Prostate gland (tissue), 2 donors: ENCODE measurements at regions not wholly inside any gene's neighbourhood (a gene's known extent, or its start where the extent isn't known, plus 50 kb on each side); places are given as distances from the start of the nearest gene placed in this dataset.

Experiments
- DNase-seq: peaks from one replicate; pipeline ENCODE4 v3.0.0-alpha.2; 2019; ENCODE audit warnings: low spot score
- H3K27ac ChIP-seq, 2 donors: fragments of 200-600 bp; sonication (generic); 2 replicates each; pipeline ENCODE4 v1.5.1; 2017 to 2019
- H3K27me3 ChIP-seq: fragments of 200-600 bp; sonication (generic); replicated peaks from 2 replicates; pipeline ENCODE4 v1.5.1; 2019; ENCODE audit not compliant: insufficient read depth
- H3K36me3 ChIP-seq, 2 donors: fragments of 200-600 bp; sonication (generic); 1 replicate in 1 of 2; 2 replicates in 1 of 2; pipeline versions ENCODE4 v1.5.1 to v1.8.1; 2017 to 2019
- H3K4me1 ChIP-seq: fragments of 200-600 bp; sonication (generic); replicated peaks from 2 replicates; pipeline ENCODE4 v1.5.1; 2019
- H3K4me3 ChIP-seq, 2 donors: fragments of 200-600 bp; sonication (generic); 2 replicates each; pipeline ENCODE4 v1.5.1; 2017 to 2019
- H3K9me3 ChIP-seq: fragments of 200-600 bp; sonication (generic); 2 replicates; pipeline ENCODE4 v1.5.1; 2017
- POLR2A ChIP-seq: fragments of 450-650 bp; IDR thresholded peaks from one replicate; pipeline ENCODE4 v1.6.1; 2016; ENCODE audit warnings: antibody characterized with exemption, mild to moderate bottlenecking
- POLR2AphosphoS5 ChIP-seq: sonication (generic); formaldehyde crosslinking; IDR thresholded peaks from one replicate; pipeline ENCODE4 v1.6.1; 2017; ENCODE audit warnings: antibody characterized with exemption
- WGBS: methylation state at CpG from one replicate; pipeline ENCODE4 v1.1.5; 2018; 5-methylcytosine and 5-hydroxymethylcytosine counted together
- intact Hi-C: fragments of 100-400 bp; cut with DNase I; formaldehyde crosslinking; loops from one replicate; pipeline ENCODE4 v1.14.2; 2022
- TF ChIP-seq, protein P1 (sequence below), 4 experiments: fragments of 200-600 bp in 2 of 4; fragments of 450-650 bp in 2 of 4; sonication (generic) in 2 of 4; IDR thresholded peaks; 1 replicate in 3 of 4; 2 replicates in 1 of 4; pipeline ENCODE4 v1.5.1; 2016 to 2019; ENCODE audit warnings: antibody characterized with exemption in 4 of 4, mild to moderate bottlenecking in 2 of 4, moderate library complexity in 2 of 4

DNA sequence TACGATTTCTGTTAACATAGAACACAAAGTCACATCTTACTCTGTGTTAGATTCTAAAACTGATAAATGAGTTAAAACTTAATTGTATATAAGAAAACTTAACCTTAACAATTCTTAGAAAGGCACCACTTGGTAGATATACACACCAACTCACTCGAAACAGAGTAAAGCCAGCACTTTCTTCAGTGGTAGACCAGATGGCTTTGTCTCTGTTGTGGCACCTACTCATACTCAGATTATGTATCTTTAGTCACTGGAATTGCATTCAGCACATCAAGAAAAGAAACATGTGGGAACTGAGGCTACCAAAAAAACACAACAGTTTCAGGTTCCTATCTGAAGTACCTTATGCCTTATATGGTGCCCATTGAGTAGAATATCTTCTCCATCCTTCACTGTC lies 192.5 kb downstream of the ZNF608 start:
- H3K27me3 ChIP-seq: no peaks in the 10 kb centered on the region
- no peak overlapping the region for H3K27ac ChIP-seq
- H3K4me3 ChIP-seq: no peak overlapping the region
- TF ChIP-seq POLR2AphosphoS5 (no peak), POLR2A (no peak)
- TF ChIP-seq, protein P1, sequence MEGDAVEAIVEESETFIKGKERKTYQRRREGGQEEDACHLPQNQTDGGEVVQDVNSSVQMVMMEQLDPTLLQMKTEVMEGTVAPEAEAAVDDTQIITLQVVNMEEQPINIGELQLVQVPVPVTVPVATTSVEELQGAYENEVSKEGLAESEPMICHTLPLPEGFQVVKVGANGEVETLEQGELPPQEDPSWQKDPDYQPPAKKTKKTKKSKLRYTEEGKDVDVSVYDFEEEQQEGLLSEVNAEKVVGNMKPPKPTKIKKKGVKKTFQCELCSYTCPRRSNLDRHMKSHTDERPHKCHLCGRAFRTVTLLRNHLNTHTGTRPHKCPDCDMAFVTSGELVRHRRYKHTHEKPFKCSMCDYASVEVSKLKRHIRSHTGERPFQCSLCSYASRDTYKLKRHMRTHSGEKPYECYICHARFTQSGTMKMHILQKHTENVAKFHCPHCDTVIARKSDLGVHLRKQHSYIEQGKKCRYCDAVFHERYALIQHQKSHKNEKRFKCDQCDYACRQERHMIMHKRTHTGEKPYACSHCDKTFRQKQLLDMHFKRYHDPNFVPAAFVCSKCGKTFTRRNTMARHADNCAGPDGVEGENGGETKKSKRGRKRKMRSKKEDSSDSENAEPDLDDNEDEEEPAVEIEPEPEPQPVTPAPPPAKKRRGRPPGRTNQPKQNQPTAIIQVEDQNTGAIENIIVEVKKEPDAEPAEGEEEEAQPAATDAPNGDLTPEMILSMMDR (IDR thresholded peaks at IDR 0.05): no peak
- no peaks in the 10 kb centered on the region for H3K9me3 ChIP-seq
- H3K36me3 ChIP-seq: no peaks in the 10 kb centered on the region
- no peak for DNase-seq
- H3K4me1 ChIP-seq: no peaks in the 10 kb centered on the region
- intact Hi-C loops: no loop called here
- 94% methylated on average over 2 of the region's 2 CpGs for WGBS

DNA sequence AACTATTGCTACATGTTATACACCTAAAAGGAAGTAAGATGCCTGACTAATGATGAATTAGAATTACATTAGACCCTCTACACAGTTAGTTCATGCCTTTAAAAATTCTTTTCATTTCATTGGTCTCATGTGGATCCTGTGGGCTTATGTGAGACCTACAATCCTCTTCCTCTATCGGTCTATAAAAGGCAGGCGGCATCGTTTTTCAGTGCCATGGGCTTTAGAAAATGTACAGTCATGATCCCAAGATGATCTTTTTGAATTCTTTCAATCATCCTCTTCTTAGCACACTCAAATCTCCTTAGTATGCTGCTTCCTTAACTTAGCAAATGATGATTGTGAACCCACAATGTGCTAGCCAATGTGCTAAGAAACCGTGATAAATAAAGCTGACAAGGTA lies 193.9 kb downstream of the ZNF608 start:
- Histone ChIP-seq H3K4me3 (no peak overlapping the region), H3K27ac (no peak overlapping the region), H3K27me3 (no peaks in the 10 kb centered on the region), H3K9me3 (no peaks in the 10 kb centered on the region), H3K4me1 (no peaks in the 10 kb centered on the region), H3K36me3 (no peaks in the 10 kb centered on the region)
- intact Hi-C loops: no loop called here
- no peak for DNase-seq
- TF ChIP-seq POLR2AphosphoS5: no peak
- WGBS: 92% methylated on average over 4 of the region's 4 CpGs

DNA sequence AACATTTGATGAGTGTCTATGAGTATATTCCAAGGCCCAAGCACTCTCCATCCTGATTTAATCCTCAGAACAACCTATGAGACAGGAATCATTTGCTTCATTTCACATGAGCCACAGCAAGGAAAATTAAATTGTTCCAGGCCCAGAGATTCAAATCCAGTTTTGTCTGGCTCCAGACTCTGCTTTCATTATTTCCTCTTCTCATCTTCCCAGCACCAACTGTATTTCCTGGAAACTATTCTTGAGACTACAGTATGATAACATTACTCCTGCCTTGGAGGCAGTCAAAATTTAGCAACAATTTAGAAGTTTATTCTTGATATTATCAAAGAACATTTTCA lies 194.5 kb downstream of the ZNF608 start:
- intact Hi-C loops: no loop called here
- no peak for DNase-seq
- Histone ChIP-seq H3K9me3 (no peaks in the 10 kb centered on the region), H3K4me1 (no peaks in the 10 kb centered on the region), H3K36me3 (no peaks in the 10 kb centered on the region), H3K4me3 (no peak overlapping the region), H3K27ac (no peak overlapping the region), H3K27me3 (no peaks in the 10 kb centered on the region)
- TF ChIP-seq POLR2A (no peak), POLR2AphosphoS5 (no peak)
- TF ChIP-seq, protein P1 (IDR thresholded peaks at IDR 0.05): no peak

DNA sequence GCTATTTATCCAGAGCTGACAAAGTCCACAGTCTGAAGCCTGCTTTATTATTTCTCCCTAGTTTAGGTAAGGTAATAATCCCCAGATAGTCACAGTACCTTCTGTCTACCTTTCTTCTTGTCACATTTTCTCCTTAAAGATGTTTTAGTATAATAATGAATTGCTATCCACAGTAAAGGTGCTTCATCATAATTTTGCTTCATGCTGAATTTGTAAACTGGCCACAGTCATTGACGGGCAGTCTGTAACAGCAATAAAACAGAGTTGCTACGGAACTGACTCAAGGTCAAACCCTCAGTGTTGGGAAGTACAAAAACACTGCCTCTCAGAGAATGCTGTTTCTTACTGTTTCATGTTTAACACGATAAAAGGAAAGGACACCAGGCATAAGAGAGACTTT lies 195.7 kb downstream of the ZNF608 start:
- Histone ChIP-seq H3K27ac (no peak overlapping the region), H3K4me3 (no peak overlapping the region), H3K4me1 (no peaks in the 10 kb centered on the region), H3K27me3 (no peaks in the 10 kb centered on the region), H3K9me3 (no peaks in the 10 kb centered on the region), H3K36me3 (no peaks in the 10 kb centered on the region)
- TF ChIP-seq POLR2A (no peak), POLR2AphosphoS5 (no peak)
- TF ChIP-seq, protein P1 (IDR thresholded peaks at IDR 0.05): no peak
- no peak for DNase-seq
- WGBS: 69% methylated on average over 3 of the region's 3 CpGs
- intact Hi-C loops: no loop called here

DNA sequence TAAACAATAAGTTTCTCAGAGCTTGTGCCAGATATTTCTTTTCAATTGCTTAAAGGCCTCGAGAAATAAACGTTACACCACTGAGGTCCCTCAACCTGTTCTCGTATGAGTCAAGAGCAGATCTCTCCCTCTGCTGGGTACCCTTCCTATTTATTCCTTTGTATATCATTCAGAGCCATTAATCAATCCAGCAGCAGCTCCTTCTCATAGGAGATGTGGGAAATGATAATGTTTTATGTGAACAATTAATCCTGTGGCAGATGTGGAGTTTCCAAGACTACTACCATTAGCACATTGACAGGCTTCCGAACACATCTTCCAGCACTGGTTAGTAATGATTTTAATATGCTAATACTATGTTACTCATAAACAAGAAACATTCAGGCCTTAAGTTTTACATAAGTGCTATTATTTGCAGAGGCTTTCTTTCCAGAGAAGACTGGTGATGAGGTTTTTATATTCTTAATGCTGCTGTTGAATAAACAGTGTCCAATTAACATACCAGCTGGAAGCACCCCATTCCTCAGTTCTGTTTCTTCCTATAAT lies 196.5 kb downstream of the ZNF608 start:
- WGBS: 71% methylated on average over 4 of the region's 4 CpGs
- no peak overlapping the region for H3K4me3 ChIP-seq
- no peak overlapping the region for H3K27ac ChIP-seq
- TF ChIP-seq POLR2A: no peak
- TF ChIP-seq, protein P1 (IDR thresholded peaks at IDR 0.05): no peak
- TF ChIP-seq POLR2AphosphoS5: no peak
- H3K4me1 ChIP-seq: no peaks in the 10 kb centered on the region
- H3K9me3 ChIP-seq: no peaks in the 10 kb centered on the region
- intact Hi-C loops: no loop called here
- no peaks in the 10 kb centered on the region for H3K27me3 ChIP-seq
- DNase-seq: no peak
- no peaks in the 10 kb centered on the region for H3K36me3 ChIP-seq
